Esophagus squamous epithelium (tissue), 4 donors: ENCODE measurements at regions not wholly inside any gene's neighbourhood (a gene's known extent, or its start where the extent isn't known, plus 50 kb on each side); places are given as distances from the start of the nearest gene placed in this dataset.

Source experiments
- CTCF ChIP-seq, 6 experiments: fragments of 450-650 bp in 4 of 6; fragments of 200-600 bp in 2 of 6; sonication (generic) in 2 of 6; IDR thresholded peaks; one replicate each; pipeline ENCODE4 v1.5.1; 2016 to 2019; ENCODE audit warnings: antibody characterized with exemption in 6 of 6, mild to moderate bottlenecking in 4 of 6, moderate library complexity in 4 of 6
- POLR2A ChIP-seq, 4 donors: fragments of 450-650 bp; IDR thresholded peaks; one replicate each; pipeline ENCODE4 v1.6.1; 2017; ENCODE audit warnings: antibody characterized with exemption in 4 of 4, mild to moderate bottlenecking in 4 of 4, moderate library complexity in 3 of 4

- TF ChIP-seq POLR2A (IDR thresholded peaks at IDR 0.05) (no peak), CTCF (IDR thresholded peaks at IDR 0.05) (no peak)
These were observed 69.4 kb upstream of the FBXL17 start for GRCh38 chr5:108451269-108451668.
